HepG2 (cell line): ENCODE measurements at regions not wholly inside any gene's neighbourhood (a gene's known extent, or its start where the extent isn't known, plus 50 kb on each side); places are given as distances from the start of the nearest gene placed in this dataset.

Experiments used
- ATF2 ChIP-seq: sonication (generic); formaldehyde crosslinking; IDR thresholded peaks from 2 replicates; pipeline ENCODE4 v1.4.0; 2020; ENCODE audit warnings: missing genetic modification reagents
- HDAC1 ChIP-seq: sonication (generic); formaldehyde crosslinking; IDR thresholded peaks from 2 replicates; pipeline ENCODE4 v1.5.1; 2020; ENCODE audit warnings: mild to moderate bottlenecking, missing genetic modification reagents
- NFE2L2 ChIP-seq: fragments of 150-350 bp; IDR thresholded peaks from 2 replicates; pipeline ENCODE4 v1.6.1; 2014; ENCODE audit warnings: low read length
- REST ChIP-seq, 2 experiments: IDR thresholded peaks; 2 replicates each; pipeline ENCODE4 v1.6.1; 2011 to 2012; ENCODE audit warnings: low read length in 2 of 2, borderline replicate concordance in 1 of 2, low read depth in 1 of 2, mild to moderate bottlenecking in 1 of 2, moderate library complexity in 1 of 2
- SKI ChIP-seq: fragments of 450-650 bp; IDR thresholded peaks from one replicate; pipeline ENCODE4 v1.6.1; 2018; ENCODE audit warnings: mild to moderate bottlenecking; ENCODE audit not compliant: partially characterized antibody
- SRSF9 ChIP-seq: fragments of 200-400 bp; formaldehyde crosslinking; IDR thresholded peaks from 2 replicates; pipeline ENCODE4 v1.6.1; 2018; ENCODE audit warnings: borderline replicate concordance, mild to moderate bottlenecking, low read depth, low read length; ENCODE audit not compliant: insufficient read depth, poor library complexity, severe bottlenecking
- TFE3 ChIP-seq: IDR thresholded peaks from 2 replicates; pipeline ENCODE4 v1.6.1; 2016
- YY1 ChIP-seq: IDR thresholded peaks from 2 replicates; pipeline ENCODE4 v1.6.1; 2011; ENCODE audit warnings: low read length, low read depth, moderate library complexity, mild to moderate bottlenecking; ENCODE audit not compliant: insufficient read depth, insufficient replicate concordance
- ZMAT5 ChIP-seq: sonication (generic); formaldehyde crosslinking; IDR thresholded peaks from 2 replicates; pipeline ENCODE4 v1.5.0; 2020; ENCODE audit warnings: mild to moderate bottlenecking, low read depth, missing genetic modification reagents, borderline replicate concordance
- ZNF354B ChIP-seq: sonication (generic); formaldehyde crosslinking; IDR thresholded peaks from 2 replicates; pipeline ENCODE4 v1.8.0; 2022; ENCODE audit warnings: mild to moderate bottlenecking, missing genetic modification reagents
- ZNF644 ChIP-seq: IDR thresholded peaks from 2 replicates; pipeline ENCODE4 v1.6.1; 2016; ENCODE audit warnings: low read depth

GRCh38 chr18:68179811-68180210 lies 535.1 kb downstream of the TMX3 start:
- TF ChIP-seq ZNF354B (CRISPR knock-in tag) (no peak), SKI (no peak), ATF2 (CRISPR knock-in tag) (no peak), HDAC1 (CRISPR knock-in tag) (no peak), YY1 (no peak), REST (IDR thresholded peaks at IDR 0.05; ENCODE audit: borderline replicate concordance in 1 of 2, low read depth in 1 of 2, low read length in 2 of 2) (no peak), ZMAT5 (CRISPR knock-in tag) (no peak), NFE2L2 (no peak), SRSF9 (no peak), ZNF644 (CRISPR knock-in tag) (no peak), TFE3 (CRISPR knock-in tag) (no peak)
